HuH-7 (cell line): ENCODE measurements at regions not wholly inside any gene's neighbourhood (a gene's known extent, or its start where the extent isn't known, plus 50 kb on each side); places are given as distances from the start of the nearest gene placed in this dataset.

Experiments used
- DNase-seq: peaks from one replicate; pipeline ENCODE4 v3.0.0; 2011; ENCODE audit warnings: low spot score

DNA sequence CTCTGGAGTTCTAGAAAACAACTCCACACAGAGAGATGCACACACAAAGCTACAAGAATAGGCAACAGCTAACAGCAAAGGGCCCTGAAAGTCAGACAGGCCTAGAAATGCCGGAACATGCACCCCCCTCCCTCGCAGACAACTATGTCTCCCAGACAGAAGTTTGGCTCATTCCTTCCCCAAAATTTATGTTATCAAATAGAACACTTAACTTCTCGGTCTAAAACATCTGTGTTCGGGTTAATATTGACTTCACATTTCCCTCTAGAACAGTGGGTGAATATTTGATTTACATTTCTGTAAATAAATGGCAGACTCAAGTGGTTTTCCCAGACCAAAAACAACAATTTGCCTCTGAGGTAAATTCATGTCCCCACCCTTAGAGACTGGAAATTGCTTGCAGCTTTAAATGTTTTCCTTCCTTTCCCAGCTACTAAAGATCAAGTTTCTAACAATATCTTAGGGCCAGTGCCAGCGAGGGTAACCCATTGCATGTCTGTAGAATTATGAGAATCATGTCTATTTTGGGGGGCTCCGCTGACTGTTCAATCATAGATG, 92.5 kb upstream of the INHBA start:
- DNase-seq: no peak

DNA sequence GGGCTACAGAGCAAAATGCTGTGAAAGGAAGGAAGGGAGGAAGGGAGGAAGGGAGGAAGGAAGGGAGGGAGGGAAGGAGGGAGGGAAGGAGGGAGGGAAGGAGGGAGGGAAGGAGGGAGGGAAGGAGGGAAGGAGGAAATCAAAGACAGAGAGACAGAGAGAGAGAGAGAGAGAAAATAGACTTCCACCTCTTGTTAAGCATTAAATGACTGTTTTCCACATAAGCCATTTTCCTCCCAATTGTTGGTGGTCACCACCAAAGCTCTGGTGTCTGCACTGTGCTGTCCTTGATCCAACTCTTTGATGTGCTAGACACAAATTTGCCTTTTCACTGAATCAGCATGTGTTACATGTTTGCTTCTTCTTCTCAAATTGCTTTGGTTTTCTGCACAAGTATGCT, 90.7 kb upstream of the INHBA start:
- DNase-seq: no peak

- no peak for DNase-seq
Observed at GRCh38 chr7:41792120-41792519, 89.2 kb upstream of the INHBA start.

- DNase-seq: no peak
Observed at GRCh38 chr7:41788556-41788955, 85.7 kb upstream of the INHBA start.

- no peak for DNase-seq
Observed at GRCh38 chr7:41787651-41788350, 84.9 kb upstream of the INHBA start.

DNA sequence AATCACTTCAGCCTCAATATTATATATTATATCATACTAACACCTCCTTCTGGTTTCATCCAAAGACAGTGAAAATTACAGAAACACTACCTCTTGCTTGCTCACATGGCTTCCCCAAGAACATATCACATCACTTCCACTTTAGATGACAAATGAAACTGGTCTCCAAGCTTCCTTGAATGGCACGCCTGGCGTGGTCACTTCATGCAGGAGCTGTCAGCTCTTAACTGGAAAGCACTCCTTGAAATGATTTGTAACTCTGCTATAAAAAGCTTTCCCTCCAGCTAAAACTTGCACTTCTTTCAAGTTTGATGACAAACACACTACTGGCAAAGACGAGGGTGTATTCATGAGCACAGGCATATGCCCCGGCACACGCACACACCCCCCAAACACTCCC, 84.1 kb upstream of the INHBA start:
- no peak for DNase-seq

DNA sequence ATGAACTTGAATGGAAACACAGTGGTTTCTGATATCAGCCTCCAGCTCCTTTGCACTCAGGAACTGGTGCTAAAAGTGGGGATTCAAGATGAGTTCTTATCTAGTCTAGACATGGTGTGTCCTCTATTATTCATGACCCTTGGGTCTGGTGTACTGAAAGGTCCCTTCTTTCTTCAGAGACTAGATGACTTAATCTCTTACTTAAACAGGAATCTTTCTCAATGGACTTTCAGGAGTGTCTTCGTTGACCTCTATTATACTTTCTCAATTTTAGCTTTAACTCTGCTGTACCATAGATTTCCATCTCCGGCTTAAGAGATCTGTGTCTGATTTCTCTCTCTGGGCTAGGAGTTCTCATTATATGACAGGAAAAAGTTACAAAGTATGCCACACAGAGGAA, 83.5 kb upstream of the INHBA start:
- no peak for DNase-seq

DNA sequence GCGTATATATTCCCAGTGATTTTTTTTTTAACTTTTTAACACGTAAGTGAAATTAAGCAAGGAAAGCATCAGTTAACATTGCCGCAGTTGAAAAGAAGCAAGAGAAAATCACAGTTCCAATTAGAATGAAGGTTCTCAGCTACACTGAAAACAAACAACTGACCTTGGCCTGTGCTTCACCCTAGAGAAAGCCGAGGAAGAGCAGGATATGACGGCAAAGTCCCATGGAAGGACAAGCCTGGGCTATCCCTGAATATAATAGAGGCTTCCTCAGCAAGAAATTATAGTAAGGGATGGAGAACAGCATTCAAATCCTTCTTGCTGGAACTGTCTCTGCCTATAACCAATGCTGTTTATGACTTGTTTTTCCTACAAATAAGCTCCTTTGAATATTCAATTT, 83.0 kb upstream of the INHBA start:
- DNase-seq: no peak

DNA sequence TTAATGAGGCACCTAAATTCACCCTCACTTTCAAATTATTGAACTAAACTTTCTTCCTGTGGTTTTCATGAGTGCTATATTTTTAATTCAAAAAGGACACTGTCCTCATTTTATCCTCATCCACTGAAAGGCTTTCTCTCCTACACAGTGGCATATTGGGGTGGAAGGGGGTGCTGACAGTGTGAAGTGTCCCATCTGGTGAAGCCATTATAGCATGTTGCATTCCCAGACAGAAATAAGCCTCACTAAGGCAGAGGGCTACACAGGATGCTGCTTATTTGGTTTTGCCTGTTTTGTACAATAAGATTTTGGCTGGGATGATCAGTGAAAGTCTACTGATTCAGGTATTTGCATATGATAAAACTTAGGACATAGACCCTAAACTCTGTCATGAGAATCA, 82.4 kb upstream of the INHBA start:
- DNase-seq: no peak

DNA sequence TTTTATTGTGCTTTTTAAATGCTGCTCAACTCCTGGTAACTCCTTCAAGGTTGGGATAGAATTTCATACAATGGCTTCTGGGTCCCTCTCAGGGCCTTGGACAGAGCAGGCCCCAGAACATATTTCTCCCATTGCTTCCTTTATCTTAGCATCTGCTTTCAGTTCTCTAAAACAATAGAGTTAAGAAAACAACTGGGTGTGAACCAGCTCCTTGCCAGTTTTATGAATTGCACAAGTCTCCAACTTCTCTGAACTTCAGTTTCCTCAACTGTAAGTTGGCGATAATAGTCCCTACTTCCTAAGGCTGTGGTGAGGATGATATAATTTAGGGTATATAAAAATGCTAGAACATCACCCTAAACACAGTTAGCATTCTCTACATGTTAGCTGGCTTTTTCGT, 77.0 kb upstream of the INHBA start:
- DNase-seq: no peak

DNA sequence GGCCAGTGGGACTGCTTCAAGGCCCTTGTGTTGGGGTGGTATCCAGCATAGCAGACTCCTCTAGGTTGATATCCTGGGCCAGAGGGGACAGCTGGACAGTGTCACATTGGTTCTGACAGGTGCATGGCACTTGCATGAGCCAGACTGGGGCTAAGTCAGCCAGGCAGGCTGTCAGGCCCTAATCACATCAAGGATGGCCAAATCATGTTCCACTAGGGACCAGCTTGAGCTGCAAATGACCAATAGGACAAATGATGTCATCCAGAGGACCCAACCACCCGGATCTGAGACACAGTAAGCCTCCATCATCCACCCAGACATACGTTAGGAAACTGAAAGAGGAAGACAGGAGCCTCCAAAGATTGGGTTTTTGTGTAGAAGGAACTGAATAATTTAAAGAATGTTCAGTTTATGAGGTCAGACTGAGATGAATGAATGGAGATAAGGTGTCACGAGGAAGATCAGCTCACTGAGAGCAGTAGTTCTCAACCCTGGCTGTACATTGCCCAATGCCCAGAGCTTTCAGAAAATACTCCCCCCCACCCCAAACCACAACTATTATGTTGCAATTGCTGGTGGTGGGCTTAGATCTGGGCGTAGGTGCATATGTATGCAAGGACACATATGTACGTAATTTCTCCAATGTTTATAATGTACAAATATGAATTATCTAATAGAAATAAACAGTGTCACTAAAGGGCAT, 75.2 kb upstream of the INHBA start:
- no peak for DNase-seq

DNA sequence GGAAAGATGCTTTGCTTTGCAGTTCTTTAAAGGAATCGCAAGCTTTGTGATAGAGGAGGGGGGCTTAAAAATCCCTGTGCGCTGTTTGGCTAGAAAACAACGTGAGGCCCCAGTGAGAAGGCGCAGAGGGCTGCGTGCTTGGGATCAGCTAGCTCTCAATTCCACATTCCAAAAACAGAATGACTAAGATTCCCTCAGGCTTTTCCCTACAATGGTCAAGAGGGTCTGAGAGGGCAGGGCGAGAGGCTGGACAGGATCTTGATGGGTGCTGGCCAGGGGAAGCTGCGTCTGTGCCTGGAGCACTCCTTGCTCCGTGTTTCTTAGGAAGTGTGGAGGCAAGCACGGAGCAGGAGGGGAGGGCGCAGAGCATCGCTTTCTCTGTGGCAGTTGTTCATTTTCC, 72.1 kb upstream of the INHBA start:
- no peak for DNase-seq

DNA sequence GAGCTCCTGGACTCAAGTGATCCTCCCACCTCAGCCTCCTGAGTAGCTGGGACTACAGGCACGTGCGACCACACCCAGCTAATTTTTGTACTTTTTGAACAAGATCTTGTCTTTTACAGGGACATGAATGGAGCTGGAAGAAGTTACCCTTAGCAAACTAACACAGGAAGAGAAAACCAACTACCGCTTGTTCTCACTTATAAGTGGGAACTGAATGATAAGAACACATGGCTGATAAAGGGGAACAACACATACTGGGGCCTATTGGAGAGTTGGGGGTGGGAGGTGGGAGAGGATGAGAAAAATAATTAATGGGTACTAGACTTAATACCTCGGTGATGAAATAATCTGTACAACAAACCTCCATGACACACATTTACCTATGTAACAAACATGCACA, 70.9 kb upstream of the INHBA start:
- no peak for DNase-seq

- DNase-seq: no peak
Observed at GRCh38 chr7:41771717-41772116, 68.8 kb upstream of the INHBA start.

- no peak for DNase-seq
Observed at GRCh38 chr7:41769162-41769561, 66.3 kb upstream of the INHBA start.

DNA sequence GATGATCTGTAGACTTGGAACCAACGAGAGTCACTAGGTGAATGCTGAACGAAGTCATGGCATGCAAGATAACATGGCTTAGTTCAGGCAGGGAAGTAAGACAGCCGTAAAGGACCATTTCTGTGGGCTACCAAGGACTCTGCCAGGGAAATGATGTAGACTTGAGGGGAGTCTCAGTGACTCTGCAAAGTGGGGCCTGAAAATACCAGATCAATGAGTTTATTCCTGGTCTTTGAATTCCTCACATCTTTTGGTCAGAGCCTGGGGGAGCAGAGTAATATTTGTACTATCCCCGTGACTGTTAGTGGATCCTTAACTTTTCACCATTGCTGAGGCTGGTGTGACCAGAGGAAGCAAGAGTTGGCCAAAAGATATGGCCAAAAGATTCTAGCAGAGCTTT, 60.7 kb upstream of the INHBA start:
- no peak for DNase-seq

- no peak for DNase-seq
Observed at GRCh38 chr7:41762641-41763040, 59.8 kb upstream of the INHBA start.

DNA sequence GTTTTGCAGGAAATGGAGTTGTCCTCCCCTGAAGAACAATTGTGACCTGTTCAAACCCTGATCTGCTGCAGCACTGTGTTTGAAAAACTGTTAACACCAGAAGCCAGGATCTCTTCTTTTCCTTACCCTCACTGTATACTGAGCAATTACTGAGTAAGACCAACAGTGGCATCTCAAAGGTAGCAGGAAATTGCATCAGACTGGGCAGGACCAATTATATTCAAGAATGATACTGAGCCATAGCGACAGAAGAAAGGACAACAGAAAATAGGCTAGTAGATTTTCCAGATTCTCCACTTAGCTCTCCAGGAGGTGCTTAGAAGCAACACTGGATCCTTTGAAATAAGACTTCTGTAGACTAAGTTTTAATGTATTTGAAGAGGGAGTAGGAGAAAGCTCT, 57.4 kb upstream of the INHBA start:
- no peak for DNase-seq

DNA sequence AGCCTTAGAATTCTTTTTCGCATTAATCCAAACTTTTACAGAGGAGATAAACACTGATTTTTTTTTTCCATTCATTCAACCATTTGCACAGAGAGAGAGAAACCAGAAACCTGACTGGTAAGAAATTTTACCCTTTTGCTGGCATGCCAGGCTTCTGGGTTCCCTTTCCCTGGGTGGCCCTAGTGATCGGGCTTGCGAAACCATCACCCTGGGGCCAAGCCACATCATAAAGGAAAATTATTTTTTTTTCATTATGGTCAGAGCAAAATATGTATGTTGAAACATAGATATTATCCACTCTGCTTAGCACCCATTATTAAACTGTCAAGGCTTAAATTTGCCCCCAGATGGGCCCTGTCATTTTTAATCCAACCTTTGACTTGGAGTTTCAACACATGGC, 55.4 kb upstream of the INHBA start:
- DNase-seq: no peak

GRCh38 chr7:41756650-41757182, 53.8 kb upstream of the INHBA start:
- no peak for DNase-seq

DNA sequence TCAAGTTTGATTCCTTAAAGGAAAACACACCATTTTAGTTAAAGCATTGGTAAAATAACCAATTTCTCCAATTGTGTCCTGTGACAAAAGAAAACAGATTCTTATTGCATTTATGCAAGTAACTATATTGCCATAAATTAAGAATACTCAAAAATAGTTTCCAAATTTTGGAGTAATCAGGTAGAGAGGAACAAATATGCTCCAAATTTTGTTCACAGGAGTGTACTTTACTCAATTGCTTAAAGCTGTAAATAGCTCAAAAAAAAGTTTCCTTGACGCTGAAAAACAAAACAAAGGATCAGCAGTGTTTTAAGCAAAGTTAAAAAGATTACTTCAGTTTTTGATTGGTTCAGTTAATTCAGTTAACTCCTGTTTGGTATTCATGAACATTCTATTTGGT, 52.2 kb upstream of the INHBA start:
- no peak for DNase-seq

DNA sequence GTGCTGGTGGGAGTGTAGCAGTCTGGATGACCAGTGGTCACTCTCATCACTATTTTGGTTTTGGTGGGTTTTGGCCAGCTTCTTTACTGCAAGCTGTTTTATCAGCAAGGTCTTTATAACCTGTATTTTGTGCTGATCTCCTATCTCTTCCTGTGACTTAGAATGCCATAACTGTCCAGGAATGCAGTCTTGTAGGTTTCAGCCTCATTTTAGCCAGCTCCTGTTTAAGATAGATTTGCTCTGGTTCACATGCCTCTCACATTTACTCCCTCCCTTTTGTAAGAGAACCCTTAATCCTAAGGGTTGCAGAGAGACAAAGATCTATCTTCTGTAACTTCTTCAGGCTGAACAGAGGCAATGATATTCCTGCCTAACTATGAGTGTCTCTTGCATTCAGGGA, 51.2 kb upstream of the INHBA start:
- DNase-seq: no peak
